HG02763 (cell line): ENCODE measurements at regions not wholly inside any gene's neighbourhood (a gene's known extent, or its start where the extent isn't known, plus 50 kb on each side); places are given as distances from the start of the nearest gene placed in this dataset.

Experiments used
- ATAC-seq: cut with Tn5 transposase; IDR thresholded peaks from one replicate; pipeline ENCODE4 v1.9.1; 2021; ENCODE audit warnings: mild to moderate bottlenecking, moderate library complexity; ENCODE audit not compliant: unreplicated experiment

DNA sequence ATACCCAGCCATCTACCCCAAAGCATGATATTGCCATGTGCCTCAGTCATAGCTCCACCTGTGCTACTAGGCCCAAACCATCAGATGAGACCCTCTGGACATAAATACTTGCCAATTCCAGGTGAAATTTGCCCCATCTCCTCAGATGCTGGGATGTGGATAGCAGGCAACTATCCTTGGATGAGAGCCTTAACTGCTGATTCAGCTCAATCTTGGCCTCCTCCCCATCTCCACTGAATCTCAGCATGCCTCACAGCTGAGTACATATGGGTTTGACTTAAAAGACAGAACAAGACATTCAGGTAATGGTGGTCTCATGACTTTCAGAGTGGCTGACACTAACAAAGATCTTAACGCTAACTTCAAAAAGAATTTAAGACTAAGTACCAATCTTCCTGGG, 50.8 kb upstream of the KLHL13 start:
- ATAC-seq = no peak

DNA sequence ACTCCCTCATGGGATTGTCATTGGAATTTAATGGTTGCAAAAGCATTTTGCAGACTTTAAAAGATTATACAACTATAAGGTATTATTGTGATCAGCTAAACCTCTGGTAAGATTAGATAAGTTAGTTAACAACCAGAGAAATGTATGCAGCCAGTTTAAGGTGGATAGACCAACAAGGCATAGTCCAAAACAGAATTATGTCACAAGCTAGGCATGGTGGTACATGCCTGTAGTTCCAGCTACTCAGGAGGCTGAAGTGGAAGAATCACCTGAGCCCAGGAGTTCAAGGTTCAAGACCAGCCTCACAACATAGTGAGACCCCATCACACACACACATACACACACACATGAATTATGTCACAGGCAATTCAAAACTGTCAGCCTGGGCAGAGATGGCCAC, 54.7 kb upstream of the KLHL13 start:
- ATAC-seq = no peak

DNA sequence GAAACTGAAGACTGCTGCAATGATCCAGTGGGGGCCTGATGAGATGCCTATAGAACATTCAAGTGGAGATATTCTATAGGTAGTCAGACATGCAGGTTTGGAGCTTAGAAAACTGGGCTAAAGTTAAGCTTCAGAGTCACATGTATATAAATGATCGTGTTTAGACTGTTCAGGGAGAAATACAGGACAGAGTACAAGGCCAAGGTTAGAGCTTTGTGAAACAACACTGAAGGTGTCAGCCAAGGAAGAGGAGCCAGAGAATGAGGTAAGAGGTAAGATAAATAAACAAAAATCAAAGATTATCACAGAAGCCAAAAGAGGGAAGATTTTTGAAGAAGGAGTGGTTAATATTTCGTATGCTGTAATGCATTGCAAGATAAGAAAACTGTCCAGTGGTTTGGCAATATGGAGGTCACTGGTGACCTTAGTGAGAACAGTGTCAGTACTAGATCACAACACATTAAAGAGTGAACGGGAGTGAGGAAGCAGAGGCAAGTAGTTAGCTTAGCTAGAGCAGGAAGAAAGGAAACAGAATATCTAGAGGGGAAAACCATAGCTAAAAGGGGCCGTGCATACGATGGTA, 58.0 kb upstream of the KLHL13 start:
- ATAC-seq = no peak

DNA sequence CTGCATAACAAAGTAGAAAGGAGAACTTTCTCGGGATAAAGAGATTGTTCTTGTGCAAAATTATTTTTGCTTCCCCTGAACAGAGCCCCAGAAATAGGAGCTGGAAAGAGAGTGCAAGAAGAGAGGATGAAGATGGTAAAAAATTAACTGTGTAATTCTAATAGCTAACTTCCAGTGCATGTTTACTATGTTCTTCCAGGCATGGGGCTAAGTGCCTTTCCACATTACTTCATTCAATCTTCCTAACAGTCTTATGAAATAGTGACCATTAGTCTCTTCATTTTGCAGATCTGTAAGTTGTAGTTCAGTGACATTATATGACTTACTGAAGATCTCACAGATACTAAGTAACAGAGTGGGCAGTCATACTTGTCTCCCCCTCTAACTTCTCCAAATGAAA, 61.1 kb upstream of the KLHL13 start:
- ATAC-seq = no peak

DNA sequence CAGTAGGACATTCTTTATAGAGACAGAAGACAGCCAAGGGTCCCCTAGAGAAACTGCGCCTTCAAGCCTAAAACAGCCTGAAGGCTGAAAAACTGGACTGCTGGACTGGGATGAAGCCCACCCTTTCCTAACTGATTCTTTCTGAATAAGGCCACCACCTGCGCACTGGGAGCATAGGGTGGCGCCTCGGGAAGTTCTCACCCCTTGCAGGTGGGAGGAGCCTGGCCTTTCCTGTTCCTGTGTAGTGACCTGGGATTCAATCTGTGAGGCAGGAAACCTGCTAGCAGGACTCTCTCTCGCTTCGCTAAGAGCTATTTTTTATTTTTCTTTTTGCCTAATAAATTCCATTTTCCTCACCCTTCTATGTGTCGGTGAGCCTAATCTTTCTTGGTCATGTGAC, 61.8 kb upstream of the KLHL13 start:
- ATAC-seq = no peak

DNA sequence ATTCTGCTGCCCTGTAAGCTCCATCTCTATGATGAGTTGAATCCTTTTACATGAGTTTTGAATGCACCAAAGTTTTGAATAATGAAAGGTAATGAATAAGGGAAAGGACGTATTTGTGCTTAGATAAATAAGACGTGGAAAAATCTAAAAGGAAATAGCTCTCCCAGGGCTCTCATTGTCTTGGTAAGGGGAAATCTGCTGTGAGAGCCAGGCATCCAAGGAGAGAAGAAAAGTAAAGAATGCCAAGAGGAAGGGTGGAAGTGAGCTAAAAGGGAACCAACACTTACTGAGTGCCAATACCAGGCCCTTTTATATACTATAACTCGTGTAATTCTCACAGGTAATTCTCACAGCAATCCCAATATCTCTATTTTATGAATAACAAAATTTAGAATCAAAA, 62.6 kb upstream of the KLHL13 start:
- ATAC-seq = no peak

DNA sequence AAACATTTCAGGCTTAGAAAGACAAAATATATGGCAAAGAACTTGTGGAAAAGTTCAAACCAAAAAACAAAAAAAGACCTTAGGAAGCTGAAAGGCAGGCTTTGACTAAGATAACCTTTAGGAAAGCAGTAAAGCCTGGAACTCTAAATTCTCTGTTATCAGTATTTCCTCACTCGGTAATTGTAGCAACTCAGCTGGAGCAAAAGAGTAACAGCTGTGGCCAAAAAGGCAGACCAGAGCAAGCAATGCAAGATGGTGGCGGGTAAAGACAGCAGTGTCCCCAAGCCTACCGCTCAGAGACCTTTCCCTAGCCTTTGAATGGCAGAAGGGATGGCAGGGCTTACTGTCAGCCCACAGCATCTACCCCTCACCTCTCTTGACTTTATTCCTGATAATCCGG, 63.1 kb upstream of the KLHL13 start:
- ATAC-seq = no peak

DNA sequence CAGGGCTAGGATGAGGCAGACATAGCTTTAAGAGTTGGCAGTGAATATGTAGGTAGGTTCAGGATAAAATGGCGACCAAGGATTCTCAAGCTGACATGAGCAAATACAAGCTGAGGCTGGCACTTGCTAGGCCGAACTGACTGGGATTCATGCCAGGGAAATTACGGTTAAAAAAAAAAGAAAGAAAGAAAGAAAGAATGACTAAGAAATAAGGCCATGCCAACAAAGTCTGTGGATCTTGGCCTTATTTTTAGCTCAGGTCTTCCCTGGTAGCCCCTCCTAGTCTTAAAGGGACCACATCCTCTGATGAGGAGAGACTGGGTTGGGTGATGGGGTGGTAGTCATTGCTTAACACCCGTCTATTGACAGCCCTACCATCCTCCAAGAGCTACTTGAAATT, 64.4 kb upstream of the KLHL13 start:
- no peak for ATAC-seq

DNA sequence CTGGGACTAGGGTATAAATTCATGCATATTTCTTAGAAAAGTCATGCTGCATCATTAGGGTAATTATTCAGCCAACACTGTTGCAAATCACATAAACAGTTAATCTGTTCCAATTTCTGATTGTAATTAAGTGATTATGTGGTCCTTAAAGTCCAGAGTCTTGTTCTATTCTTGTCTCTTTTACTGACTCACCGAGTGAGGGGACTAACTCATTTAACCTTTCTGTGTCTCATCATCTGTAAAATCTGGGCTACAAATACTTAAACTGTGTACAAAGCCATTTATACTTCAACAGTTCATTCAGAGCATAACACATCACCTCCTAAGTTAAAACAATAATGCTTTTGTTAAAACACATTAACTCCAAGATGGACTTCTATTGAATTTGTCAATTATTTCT, 65.4 kb upstream of the KLHL13 start:
- ATAC-seq = no peak

DNA sequence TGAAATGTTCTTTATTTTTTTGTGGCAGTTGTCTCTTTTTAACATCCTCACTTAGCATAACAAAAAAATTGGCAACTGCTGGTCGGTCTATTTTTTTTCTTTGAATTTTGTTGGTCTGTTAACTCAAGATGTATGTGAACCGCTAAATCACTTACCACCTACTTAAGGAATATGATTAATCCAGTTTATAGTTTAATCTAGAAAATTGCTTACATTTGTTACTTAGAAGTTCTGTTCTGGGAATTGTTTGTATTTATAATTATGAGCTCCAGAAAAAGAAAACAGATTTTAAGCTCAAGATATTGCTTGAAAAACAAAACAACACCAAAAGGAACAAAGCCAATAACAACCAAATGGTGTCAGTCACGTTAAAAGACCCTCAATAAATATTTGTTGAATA, 66.1 kb upstream of the KLHL13 start:
- ATAC-seq = no peak

DNA sequence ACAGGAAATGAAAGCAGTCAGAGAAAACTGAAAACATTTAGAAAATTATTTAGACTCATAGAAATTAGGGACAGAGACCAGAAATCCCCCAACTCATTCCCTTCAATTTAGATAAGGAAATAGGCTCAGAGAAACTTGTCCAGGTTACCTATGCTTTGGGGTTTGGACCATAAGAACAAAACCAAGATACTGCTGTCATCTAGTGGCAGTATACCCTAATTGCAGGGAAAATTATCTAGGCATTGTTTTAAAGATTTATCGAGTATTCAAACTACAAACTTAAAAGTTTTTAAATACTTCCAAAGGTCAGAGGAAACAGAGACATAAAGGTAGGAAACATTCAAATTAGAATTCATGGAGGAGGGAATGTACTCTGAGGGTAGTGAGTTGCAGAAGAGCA, 67.0 kb upstream of the KLHL13 start:
- ATAC-seq = no peak

DNA sequence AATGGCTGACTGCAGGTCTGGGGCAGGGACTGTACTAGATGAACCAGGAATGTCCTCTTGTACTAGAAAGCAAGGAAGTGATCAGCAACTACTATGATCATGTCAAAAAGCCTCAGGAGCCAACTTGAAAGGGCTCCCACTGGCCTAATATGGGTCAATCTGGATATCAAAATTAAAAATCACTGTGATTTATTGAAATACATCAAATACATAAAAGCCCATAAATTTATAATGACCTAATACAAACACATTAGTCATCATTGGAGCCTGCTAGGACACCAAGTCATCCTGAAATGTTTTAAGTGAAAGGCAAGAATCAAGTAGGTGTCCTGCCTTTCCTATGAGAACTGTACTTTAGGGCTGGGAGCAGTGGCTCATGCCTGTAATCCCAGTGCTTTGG, 70.5 kb upstream of the KLHL13 start:
- ATAC-seq = no peak

DNA sequence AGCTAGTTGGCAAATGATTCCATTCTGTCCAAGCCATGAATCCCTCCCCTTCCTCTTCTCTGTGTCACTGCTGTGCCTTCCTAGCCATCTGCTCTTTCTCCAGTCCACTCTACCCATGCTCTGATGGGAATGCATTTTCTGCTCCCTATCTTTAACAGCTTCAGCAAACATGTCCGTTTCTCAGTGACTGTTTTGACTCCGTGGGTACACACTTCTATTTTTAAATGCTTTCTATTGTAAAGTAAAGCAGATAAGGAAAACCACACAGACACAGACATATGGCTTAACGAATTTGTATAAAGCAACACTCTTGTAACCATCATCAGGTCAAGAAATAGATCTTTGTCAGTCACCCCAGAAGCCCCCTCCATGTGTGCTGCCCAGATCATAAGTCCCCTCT, 72.4 kb upstream of the KLHL13 start:
- no peak for ATAC-seq

DNA sequence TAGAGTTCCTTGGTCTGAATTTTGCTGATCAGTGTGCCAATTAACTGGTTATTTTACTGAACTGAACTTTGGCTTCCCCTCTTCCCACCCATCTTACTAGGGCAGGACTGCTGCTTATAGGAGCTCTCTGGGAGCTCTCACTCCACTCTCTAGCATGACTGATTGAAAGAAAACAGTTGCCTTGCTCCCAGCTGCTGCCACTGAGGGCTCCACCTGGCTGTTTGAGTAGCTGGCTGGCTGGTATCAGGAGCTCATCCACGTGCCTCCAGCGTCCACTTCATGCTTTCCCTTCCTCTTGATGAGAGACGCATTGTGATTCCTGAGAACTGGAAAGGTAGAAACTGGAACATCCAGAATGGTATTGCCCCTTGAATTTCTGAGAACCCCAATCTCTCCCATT, 73.0 kb upstream of the KLHL13 start:
- ATAC-seq = no peak

DNA sequence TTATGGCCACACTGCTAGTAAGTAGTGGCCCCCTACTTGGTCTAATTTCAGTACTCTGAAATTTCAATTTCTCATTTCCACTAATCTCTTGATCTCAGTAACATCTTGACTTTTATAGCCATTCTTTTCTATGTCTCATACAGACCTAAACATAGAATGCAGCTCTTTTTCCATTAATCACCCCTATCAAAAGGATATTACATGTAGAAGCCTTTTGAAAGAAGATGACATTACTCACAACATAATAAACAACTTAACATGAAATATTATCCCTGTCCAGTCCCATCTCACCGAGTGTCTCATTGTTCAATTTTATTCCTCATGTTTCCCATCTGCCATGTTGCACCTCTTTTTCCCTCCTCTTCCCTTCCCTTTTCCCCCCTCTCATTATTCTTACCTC, 81.1 kb upstream of the KLHL13 start:
- ATAC-seq = no peak

DNA sequence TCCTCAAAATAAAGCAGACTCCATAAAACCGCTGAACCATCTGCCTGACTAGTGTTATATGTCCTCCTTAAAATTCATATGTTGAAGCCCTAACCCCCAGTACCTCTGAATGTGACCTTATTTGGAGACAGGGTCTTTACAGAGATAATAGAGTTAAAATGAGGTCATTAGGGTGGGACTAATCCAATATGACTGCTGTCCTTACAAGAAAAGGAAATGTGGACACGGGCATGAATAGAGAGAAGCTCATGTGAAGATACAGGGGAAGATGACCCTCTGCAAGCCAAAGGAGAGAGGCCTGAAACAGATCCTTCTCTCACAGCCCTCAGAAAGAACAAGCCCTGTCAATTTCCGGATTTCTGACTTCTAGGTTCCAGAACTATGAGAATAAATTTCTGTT, 82.0 kb upstream of the KLHL13 start:
- no peak for ATAC-seq

DNA sequence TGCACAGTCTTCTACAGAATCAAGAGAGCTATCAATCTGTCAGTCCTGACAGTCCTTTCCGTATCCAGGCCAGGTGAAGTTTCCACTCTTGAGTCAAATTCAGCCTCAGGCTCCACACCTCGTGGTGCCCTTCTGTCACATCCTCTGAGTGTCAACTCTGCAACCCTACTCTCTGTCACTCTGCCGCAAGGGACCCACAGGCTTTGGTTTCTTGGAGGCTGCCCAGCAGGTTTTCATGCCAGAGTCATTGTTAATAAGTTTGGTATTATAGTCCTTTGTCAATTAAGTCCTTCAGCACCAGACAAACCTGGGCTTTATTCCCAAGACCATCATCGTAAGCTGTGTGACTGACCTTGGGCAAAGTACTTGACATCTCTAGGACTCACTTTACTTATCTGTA, 83.4 kb upstream of the KLHL13 start:
- ATAC-seq = no peak

DNA sequence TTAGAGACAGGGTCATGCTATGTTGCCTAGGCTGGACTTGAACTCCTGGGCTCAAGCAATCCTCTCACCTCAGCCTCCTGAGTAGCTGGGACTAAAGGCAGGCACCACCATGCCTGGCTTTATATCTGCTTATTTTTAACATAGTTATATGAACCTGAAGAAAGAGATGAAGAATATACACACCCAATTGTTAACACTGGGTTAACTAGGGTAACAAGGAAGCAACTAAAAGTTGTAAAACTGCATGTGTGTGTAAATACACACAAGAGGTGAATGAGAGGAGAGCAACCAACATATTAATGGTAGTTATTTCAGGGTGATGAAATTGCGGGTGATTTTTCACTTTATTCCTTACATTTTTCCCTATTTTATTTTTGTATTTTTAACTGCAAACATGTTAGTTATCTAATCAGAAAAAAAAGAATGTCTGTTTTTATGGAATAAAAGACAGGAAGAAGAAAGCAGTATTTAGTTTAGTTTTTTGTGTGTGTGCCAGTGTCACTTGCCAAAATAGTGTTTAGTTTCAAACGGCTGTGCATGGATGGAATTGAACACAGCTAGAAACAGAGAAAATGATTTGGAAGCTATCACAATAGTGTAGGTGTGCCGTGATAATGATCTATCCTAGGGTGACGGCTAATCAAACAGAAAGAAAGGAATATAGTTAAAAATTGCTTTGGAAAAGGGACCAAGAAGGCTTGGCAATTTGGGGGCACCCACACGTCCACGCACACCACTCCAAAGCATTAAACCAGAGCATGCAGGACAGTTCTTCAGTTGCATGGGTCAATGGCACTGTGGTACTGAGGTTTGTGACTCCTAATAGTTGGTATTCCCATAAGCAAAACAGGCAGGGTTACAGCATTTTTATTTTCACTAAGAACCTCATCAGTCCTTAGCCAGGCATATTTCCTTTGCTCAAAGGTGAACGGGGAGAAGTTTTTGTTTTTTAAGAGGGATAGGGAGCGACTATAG, 89.1 kb upstream of the KLHL13 start:
- no peak for ATAC-seq

DNA sequence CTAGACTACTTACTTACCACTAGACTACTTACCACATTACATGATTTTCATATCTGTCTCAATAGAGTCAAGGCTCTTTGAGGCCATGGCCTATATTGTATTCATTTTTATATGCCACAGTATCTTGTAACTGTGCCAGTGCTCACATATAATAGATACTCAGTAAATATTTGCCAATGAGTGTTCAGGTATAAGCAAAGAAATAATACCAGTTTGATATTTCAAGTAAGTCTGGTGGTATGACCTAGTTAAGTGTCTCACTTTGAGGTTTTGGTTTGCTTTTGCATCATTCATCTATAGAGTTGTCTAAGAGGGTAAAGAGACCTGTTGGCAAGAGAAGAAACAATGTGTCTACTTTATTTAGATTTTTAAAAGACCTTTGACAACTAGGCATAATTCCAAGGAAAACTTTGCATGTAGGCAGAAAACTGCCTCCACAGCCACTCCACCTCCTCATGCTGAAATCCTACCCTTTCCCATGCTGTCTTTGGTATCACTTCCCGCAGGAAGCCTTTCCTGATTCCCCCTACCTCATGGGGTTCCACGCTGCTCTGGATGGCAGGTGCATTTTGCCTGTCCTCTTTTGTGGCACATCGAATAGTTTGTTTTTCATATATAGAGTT, 91.3 kb upstream of the KLHL13 start:
- no peak for ATAC-seq

DNA sequence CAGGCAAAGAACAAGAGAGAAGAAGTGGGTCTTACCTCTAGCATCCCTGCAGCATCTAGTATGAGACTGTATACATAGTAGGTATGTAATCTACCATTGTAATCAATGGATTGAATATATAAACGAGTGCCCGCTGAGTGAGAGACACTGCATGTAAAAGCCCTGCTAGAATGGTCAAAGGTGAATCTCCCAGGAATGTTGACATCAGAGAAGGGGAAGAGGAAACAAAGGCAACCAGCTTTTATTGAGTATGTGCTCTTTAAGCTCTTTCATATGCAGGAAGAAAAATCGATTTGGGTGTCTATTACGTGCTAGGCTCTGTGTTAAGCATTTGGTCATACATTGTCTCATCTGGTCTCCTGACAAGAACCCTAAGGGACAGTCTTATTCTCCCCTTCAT, 91.9 kb upstream of the KLHL13 start:
- ATAC-seq = no peak

DNA sequence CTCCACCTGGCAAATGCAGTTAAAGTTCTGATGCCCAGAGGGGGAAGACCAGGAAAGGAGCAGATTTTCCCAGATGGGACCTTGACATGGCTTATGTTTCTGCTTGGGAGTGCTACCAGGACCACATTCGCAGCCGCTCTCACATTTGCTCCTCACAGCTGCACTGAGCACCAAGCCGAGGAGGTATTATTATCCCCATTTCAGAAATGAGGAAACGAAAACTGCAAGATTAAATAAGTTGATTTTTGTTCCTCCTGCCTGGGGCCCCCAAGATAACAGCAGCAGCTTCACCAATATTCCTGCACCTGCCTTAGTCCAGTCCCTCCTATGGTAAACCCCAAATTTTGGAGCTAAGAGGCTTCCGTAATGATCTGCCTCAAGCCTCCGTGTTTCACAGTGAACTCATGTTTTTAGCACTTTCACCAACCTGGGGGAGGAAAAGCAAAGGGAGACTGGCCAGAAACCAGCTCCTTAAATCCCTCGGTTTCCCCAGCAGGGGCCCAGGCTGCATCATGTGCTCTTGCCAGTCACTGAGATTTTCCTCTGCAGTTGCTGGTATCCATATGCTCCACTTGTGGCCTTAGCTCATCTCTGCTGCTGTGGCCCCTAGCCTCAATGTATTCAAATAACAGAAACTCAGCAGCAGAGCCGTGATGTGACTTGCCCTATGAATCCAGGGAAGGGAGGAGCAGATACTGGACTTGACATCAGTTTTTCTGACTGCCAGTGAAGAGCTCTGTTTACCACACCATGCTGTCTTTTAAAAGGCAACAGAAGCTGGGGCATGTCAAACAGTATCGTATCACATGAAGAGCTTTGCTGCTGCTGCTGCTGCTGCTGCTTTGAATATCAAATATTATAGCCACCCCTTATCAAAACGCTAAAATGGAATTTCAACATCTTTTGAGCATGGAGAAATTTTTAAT, 95.5 kb upstream of the KLHL13 start:
- ATAC-seq = peak; percentile 50
